Lung (tissue), 11 donors: ENCODE measurements at regions not wholly inside any gene's neighbourhood (a gene's known extent, or its start where the extent isn't known, plus 50 kb on each side); places are given as distances from the start of the nearest gene placed in this dataset.
"Not testable (repeated sequence)": the region's sequence is repeated elsewhere in the genome, so short reads cannot be mapped to it uniquely, and the experiment has no call there.

Experiments used
- ATAC-seq: fragments of 200-7000 bp; cut with Tn5 transposase; one replicate; pipeline ENCODE4 v1.9.1; 2020; ENCODE audit warnings: moderate number of reproducible peaks; ENCODE audit not compliant: insufficient read depth, low FRiP score
- DNase-seq, 3 donors: peaks; one replicate each; pipeline ENCODE4 v3.0.0-alpha.2; 2013 to 2017
- H3K27ac ChIP-seq, 2 donors: one replicate each; pipeline ENCODE4 v1.5.1; 2013; ENCODE audit warnings: mild to moderate bottlenecking in 2 of 2, moderate library complexity in 2 of 2, control low read depth in 1 of 2, inconsistent platforms in 1 of 2, low read depth in 1 of 2, low read length in 1 of 2
- H3K27me3 ChIP-seq, 3 donors: one replicate each; pipeline ENCODE4 v1.5.1; 2013; ENCODE audit warnings: low read length in 2 of 3; ENCODE audit not compliant: control insufficient read depth in 3 of 3, insufficient read depth in 3 of 3
- H3K36me3 ChIP-seq, 4 donors: one replicate each; pipeline ENCODE4 v1.5.1; 2013; ENCODE audit warnings: low read length in 4 of 4, mild to moderate bottlenecking in 1 of 4, moderate library complexity in 1 of 4; ENCODE audit not compliant: control insufficient read depth in 4 of 4, insufficient read depth in 4 of 4
- H3K4me1 ChIP-seq, 5 donors: one replicate each; pipeline ENCODE4 v1.5.1; 2013; ENCODE audit warnings: low read length in 5 of 5, mild to moderate bottlenecking in 2 of 5, moderate library complexity in 1 of 5; ENCODE audit not compliant: control insufficient read depth in 5 of 5, insufficient read depth in 5 of 5
- H3K4me3 ChIP-seq: one replicate; pipeline ENCODE4 v1.5.1; 2013; ENCODE audit warnings: mild to moderate bottlenecking, control low read depth, moderate library complexity
- H3K9ac ChIP-seq, 2 donors: one replicate each; pipeline ENCODE4 v1.5.1; 2013; ENCODE audit warnings: low read length in 2 of 2, control low read depth in 1 of 2; ENCODE audit not compliant: insufficient read depth in 1 of 2
- H3K9me3 ChIP-seq, 4 donors: one replicate each; pipeline ENCODE4 v1.5.1; 2013; ENCODE audit warnings: low read length in 3 of 4, mild to moderate bottlenecking in 1 of 4, moderate library complexity in 1 of 4; ENCODE audit not compliant: control insufficient read depth in 4 of 4, insufficient read depth in 3 of 4
- WGBS, 2 donors: extraction: QIAGEN DNeasy Blood & Tissue Kit; methylation state at CpG; one replicate each; pipeline ENCODE4 v1.1.7; 2013; 5-methylcytosine and 5-hydroxymethylcytosine counted together
- TF ChIP-seq, protein P1 (sequence below): IDR thresholded peaks from 2 replicates; pipeline ENCODE4 v1.5.1; 2012; ENCODE audit warnings: mild to moderate bottlenecking; ENCODE audit errors: control extremely low read depth, extremely low read depth
- donor health status: control.
- donor health status: control.
- donor health status: Bipolar disorder and iron deficiency.
- donor health status: healthy.
- donor health status: DM: yes; HTN: yes; CAD: no.

DNA sequence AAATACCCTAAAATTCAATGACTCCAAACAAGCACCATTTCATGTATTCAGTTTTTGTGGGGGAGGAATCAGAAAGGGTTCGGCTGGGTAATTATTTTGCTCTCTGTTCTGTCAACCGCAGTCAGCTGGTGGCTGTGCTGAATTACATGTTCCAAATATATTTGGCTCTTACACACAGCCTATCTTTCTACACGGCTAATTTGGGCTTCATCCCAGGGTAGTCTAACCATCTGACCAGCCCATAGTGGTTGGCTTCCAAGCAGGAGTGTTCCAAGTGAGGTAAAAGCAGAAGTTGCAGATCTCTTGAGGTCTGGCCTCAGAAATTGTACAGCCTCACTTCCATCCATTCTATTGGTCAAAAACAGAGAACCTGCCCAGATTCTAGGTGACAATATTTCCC lies 760.8 kb upstream of the SEMA6D start:
- ATAC-seq (no peak), DNase-seq (no peak)
- H3K4me1 ChIP-seq: peaks cover 0 to 2% (median 0%) of the 10 kb centered on the region in 5 donors
- no peak overlapping the region for H3K9ac ChIP-seq
- no peaks in the 10 kb centered on the region for H3K9me3 ChIP-seq
- no peaks in the 10 kb centered on the region for H3K27me3 ChIP-seq
- TF ChIP-seq, protein P1, sequence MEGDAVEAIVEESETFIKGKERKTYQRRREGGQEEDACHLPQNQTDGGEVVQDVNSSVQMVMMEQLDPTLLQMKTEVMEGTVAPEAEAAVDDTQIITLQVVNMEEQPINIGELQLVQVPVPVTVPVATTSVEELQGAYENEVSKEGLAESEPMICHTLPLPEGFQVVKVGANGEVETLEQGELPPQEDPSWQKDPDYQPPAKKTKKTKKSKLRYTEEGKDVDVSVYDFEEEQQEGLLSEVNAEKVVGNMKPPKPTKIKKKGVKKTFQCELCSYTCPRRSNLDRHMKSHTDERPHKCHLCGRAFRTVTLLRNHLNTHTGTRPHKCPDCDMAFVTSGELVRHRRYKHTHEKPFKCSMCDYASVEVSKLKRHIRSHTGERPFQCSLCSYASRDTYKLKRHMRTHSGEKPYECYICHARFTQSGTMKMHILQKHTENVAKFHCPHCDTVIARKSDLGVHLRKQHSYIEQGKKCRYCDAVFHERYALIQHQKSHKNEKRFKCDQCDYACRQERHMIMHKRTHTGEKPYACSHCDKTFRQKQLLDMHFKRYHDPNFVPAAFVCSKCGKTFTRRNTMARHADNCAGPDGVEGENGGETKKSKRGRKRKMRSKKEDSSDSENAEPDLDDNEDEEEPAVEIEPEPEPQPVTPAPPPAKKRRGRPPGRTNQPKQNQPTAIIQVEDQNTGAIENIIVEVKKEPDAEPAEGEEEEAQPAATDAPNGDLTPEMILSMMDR: no peak
- H3K27ac ChIP-seq: no peak overlapping the region
- H3K4me3 ChIP-seq: no peak overlapping the region
- no peaks in the 10 kb centered on the region for H3K36me3 ChIP-seq
- WGBS, 2 donors: 71 to 73% methylated on average over 3 of the region's 3 CpGs

DNA sequence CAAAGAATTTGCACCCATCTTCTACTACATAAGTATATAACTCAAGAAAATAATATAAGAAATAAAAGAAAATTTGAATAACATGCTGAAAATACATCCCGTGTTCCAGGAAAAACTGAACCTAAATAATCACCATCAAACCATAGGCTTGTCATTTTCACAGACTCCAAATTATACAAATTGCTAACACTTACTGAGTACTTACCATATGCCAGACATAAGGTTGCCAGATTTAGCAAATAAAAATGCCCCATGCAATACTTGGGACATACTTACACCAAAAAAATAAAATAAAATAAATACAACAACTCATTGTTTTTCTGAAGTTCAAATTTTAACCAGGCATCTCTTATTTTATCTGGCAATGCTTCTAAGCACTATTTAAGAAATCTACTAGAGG lies 760.4 kb upstream of the SEMA6D start:
- 86 to 88% methylated on average over 1 of the region's 1 CpG for WGBS, 2 donors
- no peaks in the 10 kb centered on the region for H3K27me3 ChIP-seq
- H3K9ac ChIP-seq: no peak overlapping the region
- no peaks in the 10 kb centered on the region for H3K36me3 ChIP-seq
- DNase-seq (no peak), ATAC-seq (no peak)
- no peak overlapping the region for H3K4me3 ChIP-seq
- no peaks in the 10 kb centered on the region for H3K9me3 ChIP-seq
- TF ChIP-seq, protein P1: no peak
- peaks cover 0 to 5% (median 0%) of the 10 kb centered on the region in 5 donors for H3K4me1 ChIP-seq
- H3K27ac ChIP-seq: no peak overlapping the region

DNA sequence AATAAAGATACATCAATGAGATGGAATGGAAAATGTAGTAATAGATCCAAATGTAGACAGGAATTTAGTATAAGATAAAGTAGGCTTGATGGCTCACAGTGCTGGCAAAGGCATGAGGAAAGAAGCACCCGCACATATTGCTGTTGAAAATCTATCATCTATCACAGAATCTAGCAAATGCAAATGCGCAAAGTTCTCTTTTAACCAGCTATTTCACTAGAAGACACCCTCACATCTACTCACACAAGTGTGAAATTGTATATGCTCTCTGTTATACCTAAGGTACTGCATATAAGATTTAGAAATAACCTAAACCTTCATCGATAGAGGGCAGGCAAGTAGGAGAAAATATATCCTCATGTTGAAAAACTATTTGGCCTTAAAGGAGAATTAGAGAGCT lies 756.7 kb upstream of the SEMA6D start:
- H3K9ac ChIP-seq: no peak overlapping the region
- 91 to 92% methylated on average over 3 of the region's 3 CpGs for WGBS, 2 donors
- ATAC-seq (no peak), DNase-seq (no peak)
- no peaks in the 10 kb centered on the region for H3K36me3 ChIP-seq
- no peaks in the 10 kb centered on the region for H3K27me3 ChIP-seq
- H3K4me1 ChIP-seq: peaks cover 0 to 5% (median 0%) of the 10 kb centered on the region in 5 donors
- no peak overlapping the region for H3K4me3 ChIP-seq
- H3K9me3 ChIP-seq: peaks cover 0 to 6% (median 4%) of the 10 kb centered on the region in 4 donors
- TF ChIP-seq, protein P1: no peak
- no peak overlapping the region for H3K27ac ChIP-seq

DNA sequence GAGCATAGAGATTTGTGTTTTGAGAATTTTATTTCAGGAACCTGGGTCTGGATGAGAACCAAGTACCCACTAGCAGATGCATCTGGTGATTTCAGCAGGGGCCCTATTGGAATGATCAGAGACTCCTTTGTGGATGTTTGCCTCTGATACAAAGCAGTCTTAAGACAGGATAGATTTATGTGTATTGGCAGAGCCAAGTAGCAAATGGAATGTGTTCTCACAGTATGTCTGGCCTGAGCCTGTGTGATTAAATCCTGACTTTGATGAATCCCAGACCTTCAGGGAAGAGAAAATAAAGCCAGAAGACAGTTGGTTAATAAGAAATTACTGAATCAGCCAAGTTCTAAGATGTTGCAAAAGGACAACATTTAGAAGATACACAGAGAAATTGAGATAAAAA lies 755.5 kb upstream of the SEMA6D start:
- DNase-seq (peak; percentile 14 to 86 (median 71)), ATAC-seq (no peak)
- Histone ChIP-seq H3K4me3 (no peak overlapping the region), H3K4me1 (peaks cover 0 to 5% (median 0%) of the 10 kb centered on the region in 5 donors), H3K9me3 (peaks cover 0 to 6% (median 4%) of the 10 kb centered on the region in 4 donors), H3K9ac (no peak overlapping the region), H3K36me3 (no peaks in the 10 kb centered on the region), H3K27ac (no peak overlapping the region), H3K27me3 (no peaks in the 10 kb centered on the region)
- TF ChIP-seq, protein P1: no peak

- 84 to 87% methylated on average over 2 of the region's 2 CpGs for WGBS, 2 donors
- H3K36me3 ChIP-seq: not testable (repeated sequence)
These were observed 729.2 kb upstream of the SEMA6D start for GRCh38 chr15:46988055-46988454.

More at GRCh38 chr15:46988055-46988454, 729.2 kb upstream of the SEMA6D start:
- not testable (repeated sequence) for DNase-seq, ATAC-seq, H3K9me3 ChIP-seq, H3K4me1 ChIP-seq, H3K27ac ChIP-seq, H3K27me3 ChIP-seq, H3K4me3 ChIP-seq, H3K9ac ChIP-seq
